Astrocyte of the spinal cord (primary cell): ENCODE measurements at regions not wholly inside any gene's neighbourhood (a gene's known extent, or its start where the extent isn't known, plus 50 kb on each side); places are given as distances from the start of the nearest gene placed in this dataset.
"Not testable (repeated sequence)": the region's sequence is repeated elsewhere in the genome, so short reads cannot be mapped to it uniquely, and the experiment has no call there.

Source experiments
- DNase-seq: peaks from one replicate; pipeline ENCODE4 v3.0.0; 2011; ENCODE audit warnings: low read depth, low spot score
- H3K4me3 ChIP-seq: 2 replicates; pipeline ENCODE4 v1.5.1; 2011; ENCODE audit warnings: low read depth, mild to moderate bottlenecking, low read length, moderate library complexity
- in situ Hi-C: cut with HindIII; loops from 2 replicates; pipeline ENCODE4 v1.10.0; 2017; ENCODE audit warnings: low sequenced_read_pairs
- TF ChIP-seq, protein P1 (sequence below): IDR thresholded peaks from 2 replicates; pipeline ENCODE4 v1.5.1; 2012; ENCODE audit warnings: low read depth, mild to moderate bottlenecking, low read length, inconsistent platforms

DNA sequence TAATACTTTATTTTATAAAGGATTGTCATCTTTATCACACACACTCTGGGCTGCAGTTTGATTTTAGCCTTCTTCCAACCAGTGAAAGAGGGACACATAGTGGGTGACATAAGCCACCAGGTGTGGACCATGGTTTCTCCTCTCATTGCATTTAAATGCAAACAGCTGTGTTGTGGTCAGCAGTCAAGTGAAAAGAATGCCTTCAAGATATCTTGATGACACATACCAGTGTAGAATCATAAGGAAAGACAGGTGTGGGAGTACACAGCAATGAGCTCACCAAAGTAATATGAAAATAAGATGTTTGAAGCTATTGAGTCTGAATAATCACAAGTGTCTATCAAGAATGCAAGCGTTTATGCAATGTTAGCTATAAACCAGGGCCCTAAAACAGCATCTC, 580.0 kb downstream of the XPNPEP1 start:
- TF ChIP-seq, protein P1, sequence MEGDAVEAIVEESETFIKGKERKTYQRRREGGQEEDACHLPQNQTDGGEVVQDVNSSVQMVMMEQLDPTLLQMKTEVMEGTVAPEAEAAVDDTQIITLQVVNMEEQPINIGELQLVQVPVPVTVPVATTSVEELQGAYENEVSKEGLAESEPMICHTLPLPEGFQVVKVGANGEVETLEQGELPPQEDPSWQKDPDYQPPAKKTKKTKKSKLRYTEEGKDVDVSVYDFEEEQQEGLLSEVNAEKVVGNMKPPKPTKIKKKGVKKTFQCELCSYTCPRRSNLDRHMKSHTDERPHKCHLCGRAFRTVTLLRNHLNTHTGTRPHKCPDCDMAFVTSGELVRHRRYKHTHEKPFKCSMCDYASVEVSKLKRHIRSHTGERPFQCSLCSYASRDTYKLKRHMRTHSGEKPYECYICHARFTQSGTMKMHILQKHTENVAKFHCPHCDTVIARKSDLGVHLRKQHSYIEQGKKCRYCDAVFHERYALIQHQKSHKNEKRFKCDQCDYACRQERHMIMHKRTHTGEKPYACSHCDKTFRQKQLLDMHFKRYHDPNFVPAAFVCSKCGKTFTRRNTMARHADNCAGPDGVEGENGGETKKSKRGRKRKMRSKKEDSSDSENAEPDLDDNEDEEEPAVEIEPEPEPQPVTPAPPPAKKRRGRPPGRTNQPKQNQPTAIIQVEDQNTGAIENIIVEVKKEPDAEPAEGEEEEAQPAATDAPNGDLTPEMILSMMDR, result no peak
- in situ Hi-C loops, result no loop called here

DNA sequence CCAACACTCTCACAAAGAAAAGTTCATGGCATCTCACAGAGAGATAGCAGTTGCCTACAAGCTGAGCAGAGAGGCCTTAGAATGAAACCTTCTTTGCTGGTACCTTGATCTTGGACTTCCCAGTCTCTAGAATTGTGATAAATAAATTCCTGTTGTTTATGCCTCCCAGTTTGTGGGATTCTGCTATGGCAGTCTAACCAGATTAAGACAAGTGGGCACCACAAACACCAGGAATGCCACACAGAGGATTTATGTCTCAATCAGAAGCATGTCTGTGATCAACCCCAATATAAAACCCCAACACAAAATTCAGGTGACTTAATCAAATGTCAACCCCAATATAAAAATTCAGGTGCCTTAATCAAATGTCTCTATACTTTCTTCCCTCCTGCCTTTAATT, 581.3 kb downstream of the XPNPEP1 start:
- H3K4me3 ChIP-seq, result no peak overlapping the region
- TF ChIP-seq, protein P1, result no peak
- in situ Hi-C loops, result no loop called here
- DNase-seq, result no peak

More for the DNA sequence above, 580.0 kb downstream of the XPNPEP1 start:
- DNase-seq, result peak; percentile 32
- H3K4me3 ChIP-seq, result no peak overlapping the region

- no peak for DNase-seq
- TF ChIP-seq, protein P1, result no peak
- in situ Hi-C loops, result no loop called here
- H3K4me3 ChIP-seq, result no peak overlapping the region
Observed at GRCh38 chr10:109328001-109328400, 595.3 kb downstream of the XPNPEP1 start.

- TF ChIP-seq, protein P1, result no peak
- in situ Hi-C loops, result no loop called here
- H3K4me3 ChIP-seq, result no peak overlapping the region
Observed at GRCh38 chr10:109327266-109327665, 596.0 kb downstream of the XPNPEP1 start.

GRCh38 chr10:109324721-109325120, 598.6 kb downstream of the XPNPEP1 start:
- in situ Hi-C loops, result no loop called here
- DNase-seq, result no peak
- TF ChIP-seq, protein P1, result no peak
- H3K4me3 ChIP-seq, result no peak overlapping the region

More at GRCh38 chr10:109327266-109327665, 596.0 kb downstream of the XPNPEP1 start:
- no peak for DNase-seq

GRCh38 chr10:109317746-109318366, 605.5 kb downstream of the XPNPEP1 start:
- in situ Hi-C loops, result no loop called here
- no peak overlapping the region for H3K4me3 ChIP-seq
- DNase-seq, result no peak
- TF ChIP-seq, protein P1, result no peak

GRCh38 chr10:109314016-109314415, 609.3 kb downstream of the XPNPEP1 start:
- in situ Hi-C loops, DNase-seq, H3K4me3 ChIP-seq: not testable (repeated sequence)

- H3K4me3 ChIP-seq, in situ Hi-C loops, DNase-seq: not testable (repeated sequence)
Observed at GRCh38 chr10:109312555-109312954, 610.8 kb downstream of the XPNPEP1 start.
